Stimulated activated CD4-positive, alpha-beta T cell treated with anti-CD3 and anti-CD28 coated beads, Interleukin-4, amount 100 ng/mL, for 1 hour (primary cell): ENCODE measurements at regions not wholly inside any gene's neighbourhood (a gene's known extent, or its start where the extent isn't known, plus 50 kb on each side); places are given as distances from the start of the nearest gene placed in this dataset.
A peak's percentile ranks its signal among the peaks of the same experiment; 100 is the strongest.

Source experiments
- DNase-seq: peaks from one replicate; pipeline ENCODE4 v3.0.0-alpha.2; 2020

DNA sequence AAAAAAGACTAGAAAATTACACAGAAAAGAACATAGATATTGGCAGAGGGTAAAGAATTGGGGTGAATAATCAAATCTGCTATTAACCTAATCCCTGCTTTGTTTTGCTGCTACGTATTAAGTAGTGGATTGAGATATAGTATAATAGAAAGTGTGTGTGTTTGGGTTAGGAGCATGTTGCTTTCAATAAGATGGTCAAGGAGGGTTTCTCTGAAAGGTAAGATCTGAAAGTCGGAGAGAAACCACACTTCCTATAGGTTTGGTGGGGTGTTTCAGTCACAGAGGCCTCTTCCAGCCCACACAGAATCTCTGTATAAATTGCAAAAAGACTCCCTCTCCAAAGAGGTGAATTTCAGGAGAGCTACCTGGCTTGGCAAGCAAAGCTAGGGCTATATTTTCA, 345.7 kb upstream of the SATB1 start:
- DNase-seq: no peak

GRCh38 chr3:18767756-18768303, 342.7 kb upstream of the SATB1 start:
- DNase-seq: no peak

DNA sequence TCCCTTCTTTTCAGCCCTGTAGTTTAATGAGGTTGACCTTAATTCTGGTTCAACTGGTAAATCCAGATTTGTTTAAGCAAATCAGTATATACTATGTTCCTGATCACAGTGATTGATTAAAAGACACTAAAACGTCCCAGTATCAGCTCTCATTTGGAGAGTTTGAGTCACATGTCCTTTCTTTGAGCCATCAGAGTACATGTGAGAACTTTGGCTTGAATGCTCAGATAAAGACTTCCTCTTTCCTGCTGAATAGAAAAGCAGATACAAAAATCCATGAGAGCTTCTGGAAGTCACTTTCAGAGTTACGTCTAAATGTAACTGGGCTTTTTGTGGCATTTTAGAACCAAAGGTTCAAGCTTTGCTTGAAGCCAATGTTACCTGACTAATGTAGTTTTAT, 341.8 kb upstream of the SATB1 start:
- DNase-seq: no peak

DNA sequence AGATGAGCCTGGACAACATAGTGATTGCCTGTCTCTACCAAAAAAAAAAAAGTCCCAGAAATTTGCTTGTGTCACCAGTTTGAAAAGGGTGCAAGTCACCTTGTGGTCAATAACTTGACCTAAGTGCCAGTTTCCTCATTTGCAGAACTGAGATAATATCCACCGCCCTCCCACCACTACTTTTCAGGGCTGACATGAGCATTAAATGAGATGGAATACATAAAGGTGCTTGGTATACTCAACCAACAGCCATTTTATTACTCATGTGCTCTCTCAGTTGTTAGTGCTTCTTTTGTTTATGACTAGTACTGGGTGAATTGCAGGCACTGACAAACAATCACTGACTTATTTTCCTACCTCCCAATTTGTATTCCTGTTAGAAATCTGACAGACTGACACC, 340.5 kb upstream of the SATB1 start:
- DNase-seq: no peak

DNA sequence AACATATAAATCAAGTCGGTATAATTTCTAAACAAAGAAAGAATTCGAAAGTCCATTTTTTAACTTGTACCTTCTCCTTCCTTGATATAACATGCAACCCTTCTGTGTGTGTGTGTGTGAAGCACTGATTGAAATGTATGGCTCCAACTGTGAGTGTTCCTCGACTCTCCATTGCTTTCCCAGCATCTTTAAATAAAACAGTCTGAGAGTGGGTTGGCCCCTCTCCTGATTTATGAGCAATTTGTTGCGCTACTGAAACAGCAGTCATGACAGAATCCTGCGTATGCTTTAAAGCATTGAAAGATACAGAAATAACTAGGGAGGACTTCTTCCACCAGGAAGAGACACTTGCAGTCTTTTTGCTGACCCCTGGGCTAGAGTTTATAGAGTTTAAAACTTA, 340.0 kb upstream of the SATB1 start:
- DNase-seq: no peak

DNA sequence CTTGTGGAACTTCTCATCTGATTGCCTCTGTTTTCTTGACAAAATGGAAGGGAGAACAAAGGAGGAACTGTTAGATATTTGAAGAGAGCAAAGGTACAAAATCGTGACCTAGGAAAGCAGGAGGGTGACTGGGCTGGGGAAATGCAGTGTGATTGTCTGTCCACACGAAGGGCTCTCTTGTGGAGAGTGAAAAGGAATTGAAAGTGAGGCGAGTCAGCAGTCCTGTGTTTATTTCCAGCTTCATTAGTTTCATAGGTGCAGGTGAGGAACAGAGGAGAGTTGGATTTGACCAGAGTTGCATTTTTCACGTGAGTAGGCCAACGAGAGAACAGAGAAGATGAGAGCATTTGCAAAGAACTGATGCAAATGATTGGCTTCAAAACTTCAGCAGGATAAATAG, 336.4 kb upstream of the SATB1 start:
- DNase-seq: no peak

GRCh38 chr3:18758047-18758704, 333.0 kb upstream of the SATB1 start:
- no peak for DNase-seq

GRCh38 chr3:18757476-18757875, 332.3 kb upstream of the SATB1 start:
- no peak for DNase-seq

GRCh38 chr3:18752273-18752934, 327.3 kb upstream of the SATB1 start:
- no peak for DNase-seq

GRCh38 chr3:18751514-18751913, 326.4 kb upstream of the SATB1 start:
- DNase-seq: no peak

DNA sequence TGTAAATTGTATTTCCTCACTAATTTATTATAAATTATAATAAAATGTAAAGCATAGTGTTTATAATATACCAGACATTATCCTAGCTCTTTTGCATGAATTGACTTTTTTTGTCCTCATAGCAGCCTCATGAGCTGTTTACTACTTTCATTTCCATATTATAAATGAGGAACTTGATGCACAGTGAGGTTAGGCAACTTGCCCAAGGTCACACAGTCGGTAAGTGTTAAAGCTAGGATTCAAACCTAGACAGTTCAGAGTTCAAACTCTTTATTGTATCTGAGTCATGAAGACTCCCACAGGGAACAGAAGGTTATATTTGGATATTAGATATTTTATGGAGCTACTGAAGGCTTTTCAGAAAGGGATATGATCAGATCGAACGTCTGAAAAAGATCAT, 322.2 kb upstream of the SATB1 start:
- DNase-seq: no peak

- DNase-seq: no peak
These were observed 320.3 kb upstream of the SATB1 start for GRCh38 chr3:18745472-18745871.

- no peak for DNase-seq
These were observed 319.3 kb upstream of the SATB1 start for GRCh38 chr3:18744472-18744871.

DNA sequence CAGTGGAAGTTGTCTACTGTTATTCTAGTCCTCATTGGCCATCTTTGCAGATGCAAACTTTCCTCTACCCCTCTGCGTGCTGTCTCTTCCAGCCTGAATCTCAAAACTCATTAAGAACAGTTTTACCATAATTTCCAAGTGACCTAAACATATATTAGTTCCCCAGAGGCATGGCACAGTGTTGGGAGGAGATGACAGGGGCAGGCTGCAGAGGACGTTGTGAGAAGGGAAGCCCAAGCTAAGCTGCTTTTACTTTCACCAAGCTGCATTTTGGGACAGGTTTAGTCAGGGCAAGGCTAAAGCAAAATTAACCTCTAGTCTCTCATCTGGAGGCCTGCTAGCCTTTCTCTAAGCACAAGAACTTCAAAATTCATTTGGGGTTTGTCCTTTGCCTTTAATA, 318.6 kb upstream of the SATB1 start:
- peak; percentile 7 for DNase-seq

GRCh38 chr3:18740631-18741583, 315.8 kb upstream of the SATB1 start:
- peak; percentile 34 for DNase-seq

GRCh38 chr3:18739099-18739433, 313.9 kb upstream of the SATB1 start:
- DNase-seq: no peak

DNA sequence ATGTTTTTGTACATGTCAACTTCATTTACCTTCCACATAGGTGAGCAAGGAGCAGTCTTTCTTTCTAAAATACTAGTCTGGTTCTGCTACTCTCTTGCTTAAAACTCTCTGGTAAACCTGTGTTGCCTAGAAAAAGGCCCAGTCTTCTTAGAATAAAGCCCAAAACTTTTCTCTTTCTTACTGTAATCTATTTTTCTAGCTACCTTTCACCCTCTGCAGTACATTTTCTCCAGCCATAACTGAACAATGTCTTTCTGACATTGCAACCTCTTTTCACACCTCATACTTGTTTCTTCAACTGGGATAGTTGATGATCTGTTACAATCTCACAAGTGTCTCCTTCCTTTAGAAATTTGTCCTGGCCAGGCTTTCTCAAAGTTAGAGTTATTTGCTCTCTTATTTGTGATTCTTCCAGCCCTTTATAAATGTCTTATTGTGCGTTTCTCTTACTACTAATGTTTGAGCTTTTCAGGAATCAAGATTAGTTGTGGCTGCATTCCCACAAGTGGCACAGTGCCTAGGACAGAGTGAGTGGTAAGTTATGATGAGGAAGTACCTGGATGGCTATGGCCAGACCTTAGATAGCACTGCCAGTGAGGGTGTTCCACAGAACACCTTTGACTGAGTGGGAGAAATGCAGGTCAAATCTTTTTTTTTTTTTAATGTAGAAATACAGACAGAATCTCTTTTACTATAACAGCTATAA, 313.4 kb upstream of the SATB1 start:
- no peak for DNase-seq

- DNase-seq: no peak
These were observed 309.9 kb upstream of the SATB1 start for GRCh38 chr3:18735005-18735404.

DNA sequence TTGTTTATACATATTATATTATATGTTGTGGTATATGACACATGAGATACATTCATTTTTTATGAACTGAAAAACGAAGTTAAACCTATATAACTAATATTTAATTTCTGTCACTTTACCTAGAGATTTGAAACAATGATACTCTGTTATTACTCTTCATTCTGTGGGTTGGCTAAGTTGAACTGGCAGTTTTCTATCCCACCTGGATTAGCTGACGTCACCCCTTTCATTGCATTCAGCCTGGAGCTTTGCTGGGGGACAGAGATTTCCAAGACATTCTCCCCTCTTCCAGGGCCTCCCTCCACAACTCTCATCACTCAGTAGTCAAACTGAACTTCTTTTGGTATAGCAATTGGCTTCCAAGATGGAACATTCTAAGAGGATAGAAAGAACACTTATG, 309.2 kb upstream of the SATB1 start:
- no peak for DNase-seq

DNA sequence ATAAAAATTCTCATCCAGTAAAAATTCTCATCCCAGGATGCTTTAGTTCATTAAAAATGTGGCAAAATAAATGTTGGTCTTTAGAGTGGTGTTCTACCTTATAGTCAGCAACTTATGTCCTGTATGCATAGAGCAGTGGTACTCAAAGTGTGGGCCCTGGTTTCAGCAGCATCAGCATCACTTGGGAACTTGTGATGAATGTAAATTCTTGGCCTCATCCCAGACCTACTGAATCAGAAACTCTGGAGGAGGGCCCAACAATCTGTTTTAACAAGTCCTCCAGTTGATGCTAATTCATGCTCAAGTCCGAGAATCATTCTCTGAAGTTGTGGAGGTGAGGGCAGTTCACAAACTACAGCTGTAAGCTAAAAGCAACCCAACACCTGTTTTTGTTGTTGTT, 307.3 kb upstream of the SATB1 start:
- DNase-seq: no peak

GRCh38 chr3:18730491-18730890, 305.4 kb upstream of the SATB1 start:
- no peak for DNase-seq

GRCh38 chr3:18729671-18730070, 304.5 kb upstream of the SATB1 start:
- DNase-seq: no peak
